ENCODE measurements at regions not wholly inside any gene's neighbourhood (a gene's known extent, or its start where the extent isn't known, plus 50 kb on each side); places are given as distances from the start of the nearest gene placed in this dataset.

DNA sequence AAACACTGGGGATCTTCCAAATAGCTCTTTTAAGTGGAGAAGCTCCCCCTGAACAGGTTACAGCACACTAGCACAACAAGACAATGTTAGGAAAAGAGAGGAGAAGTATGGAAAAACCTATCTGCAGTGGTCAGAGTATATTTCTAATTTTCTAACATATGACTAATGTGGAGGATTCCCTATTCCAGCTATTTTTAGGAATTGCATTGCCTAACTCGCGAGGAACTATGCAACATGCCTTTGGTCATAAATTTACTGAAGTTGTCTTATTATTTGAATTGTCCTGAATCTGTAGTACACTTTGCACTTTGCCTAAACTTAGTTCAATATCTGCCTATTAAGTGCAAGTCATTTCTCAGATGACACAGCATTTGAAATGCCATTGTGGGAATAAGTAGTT, 381.4 kb downstream of the CCDC85A start:
- intact Hi-C loops (cut with micrococcal nuclease): no loop called here
- peaks cover 2% of the 10 kb centered on the region for H3K9me3 Mint-ChIP-seq
- no peaks in the 10 kb centered on the region for H3K4me1 Mint-ChIP-seq
- ATAC-seq (ENCODE audit: low read depth) (no peak), DNase-seq (no peak)
- no peaks in the 10 kb centered on the region for H3K27me3 Mint-ChIP-seq
- H3K36me3 Mint-ChIP-seq (ENCODE audit: low read depth): no peaks in the 10 kb centered on the region
- ChIA-PET CTCF (no interaction called here), POLR2A (no interaction called here)
- TF ChIP-seq CTCF (IDR thresholded peaks at IDR 0.05): no peak
- no peak overlapping the region for H3K27ac Mint-ChIP-seq
- H3K4me3 Mint-ChIP-seq: no peak overlapping the region

GRCh38 chr2:56571074-56571473, 387.3 kb downstream of the CCDC85A start:
- TF ChIP-seq CTCF (IDR thresholded peaks at IDR 0.05): no peak
- intact Hi-C loops (cut with micrococcal nuclease): no loop called here
- no peak overlapping the region for H3K4me3 Mint-ChIP-seq
- ATAC-seq (ENCODE audit: low read depth) (no peak), DNase-seq (no peak)
- H3K9me3 Mint-ChIP-seq: peaks cover 3% of the 10 kb centered on the region
- CTCF ChIA-PET: no interaction called here
- no peaks in the 10 kb centered on the region for H3K36me3 Mint-ChIP-seq (ENCODE audit: low read depth)
- H3K4me1 Mint-ChIP-seq: no peaks in the 10 kb centered on the region
- no peak overlapping the region for H3K27ac Mint-ChIP-seq
- H3K27me3 Mint-ChIP-seq: no peaks in the 10 kb centered on the region
- POLR2A ChIA-PET: no interaction called here

- Mint-ChIP-seq H3K9me3 (peaks cover 17% of the 10 kb centered on the region), H3K27ac (no peak overlapping the region), H3K27me3 (no peaks in the 10 kb centered on the region), H3K4me3 (no peak overlapping the region), H3K4me1 (no peaks in the 10 kb centered on the region), H3K36me3 (ENCODE audit: low read depth) (no peaks in the 10 kb centered on the region)
- no peak for DNase-seq
- ATAC-seq (ENCODE audit: low read depth): no peak
- TF ChIP-seq CTCF (IDR thresholded peaks at IDR 0.05): no peak
- ChIA-PET POLR2A (no interaction called here), CTCF (no interaction called here)
- intact Hi-C loops (cut with micrococcal nuclease): no loop called here
Observed at GRCh38 chr2:56576001-56576400, 392.2 kb downstream of the CCDC85A start.

DNA sequence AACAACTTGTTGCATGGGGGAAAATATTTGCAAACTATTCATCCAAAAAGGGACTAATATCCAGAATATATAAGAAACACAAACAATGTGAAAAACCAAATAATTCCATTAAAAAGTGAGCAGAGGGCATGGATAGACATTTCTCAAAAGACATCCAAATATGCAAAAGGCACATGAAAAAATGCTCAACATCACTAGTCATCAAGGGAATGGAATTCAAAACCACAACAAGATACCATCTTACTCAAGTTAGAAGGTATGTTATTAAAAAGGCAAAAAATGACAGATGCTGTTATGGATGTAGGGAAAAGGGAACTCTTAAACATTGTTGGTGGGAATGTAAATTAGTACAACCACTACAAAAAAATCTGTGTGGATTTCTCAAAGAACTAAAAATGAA, 396.5 kb downstream of the CCDC85A start:
- intact Hi-C loops (cut with micrococcal nuclease): no loop called here
- TF ChIP-seq CTCF (IDR thresholded peaks at IDR 0.05): no peak
- CTCF ChIA-PET: no interaction called here

DNA sequence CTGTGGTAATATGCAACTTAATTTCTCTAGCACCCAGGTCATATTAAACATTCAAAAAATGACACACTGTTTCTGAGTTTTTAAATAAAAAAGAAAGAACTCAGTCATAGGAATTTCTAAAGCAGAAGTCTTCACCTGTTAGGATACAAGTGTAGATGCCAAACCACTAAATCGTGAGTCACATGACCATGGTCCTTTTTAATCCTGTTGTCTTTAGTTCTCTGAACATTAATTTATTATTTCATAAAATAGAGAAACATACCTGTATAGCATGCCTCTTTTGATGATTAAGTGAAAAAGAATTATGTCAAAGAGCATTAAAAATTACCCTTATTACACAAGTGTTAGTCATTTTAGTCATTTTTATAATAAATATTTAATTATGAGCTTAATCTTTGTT, 398.8 kb downstream of the CCDC85A start:
- H3K4me1 Mint-ChIP-seq: no peaks in the 10 kb centered on the region
- H3K4me3 Mint-ChIP-seq: no peak overlapping the region
- H3K27me3 Mint-ChIP-seq: no peaks in the 10 kb centered on the region
- DNase-seq (no peak), ATAC-seq (ENCODE audit: low read depth) (no peak)
- H3K27ac Mint-ChIP-seq: no peak overlapping the region
- H3K9me3 Mint-ChIP-seq: peaks cover 9% of the 10 kb centered on the region
- H3K36me3 Mint-ChIP-seq (ENCODE audit: low read depth): no peaks in the 10 kb centered on the region
- TF ChIP-seq CTCF (IDR thresholded peaks at IDR 0.05): no peak
- ChIA-PET POLR2A (no interaction called here), CTCF (no interaction called here)
- intact Hi-C loops (cut with micrococcal nuclease): no loop called here

More for the DNA sequence above, 396.5 kb downstream of the CCDC85A start:
- H3K9me3 Mint-ChIP-seq: peaks cover 14% of the 10 kb centered on the region
- POLR2A ChIA-PET: no interaction called here
- ATAC-seq (ENCODE audit: low read depth): no peak
- DNase-seq: no peak
- H3K27me3 Mint-ChIP-seq: no peaks in the 10 kb centered on the region
- no peak overlapping the region for H3K27ac Mint-ChIP-seq
- H3K36me3 Mint-ChIP-seq (ENCODE audit: low read depth): no peaks in the 10 kb centered on the region
- H3K4me3 Mint-ChIP-seq: no peak overlapping the region
- H3K4me1 Mint-ChIP-seq: no peaks in the 10 kb centered on the region

All from activated B cell treated with CpG ODN at 0.5 μM for 24 hours (primary cell).